Keratinocyte (primary cell): ENCODE measurements at regions not wholly inside any gene's neighbourhood (a gene's known extent, or its start where the extent isn't known, plus 50 kb on each side); places are given as distances from the start of the nearest gene placed in this dataset.
"Not testable (repeated sequence)": the region's sequence is repeated elsewhere in the genome, so short reads cannot be mapped to it uniquely, and the experiment has no call there.

ENCODE experiments used
- DNase-seq: peaks from one replicate; pipeline ENCODE4 v3.0.0-alpha.2; 2011; ENCODE audit warnings: low read depth, missing footprints, low spot score
- FAIRE-seq: peaks from 2 replicates; lab custom pipeline; 2011; peaks lifted over from hg19 to GRCh38; lab: Jason Lieb, UNC
- H2AFZ ChIP-seq: 2 replicates; pipeline ENCODE4 v1.6.0; 2012; ENCODE audit warnings: low read length, control low read depth, inconsistent platforms; ENCODE audit not compliant: control insufficient read depth
- H3K27ac ChIP-seq: 2 replicates; pipeline ENCODE4 v1.5.1; 2011; ENCODE audit warnings: low read length; ENCODE audit not compliant: control insufficient read depth, insufficient read depth
- H3K27me3 ChIP-seq: 3 replicates; pipeline ENCODE4 v1.6.0; 2011; ENCODE audit warnings: low read length; ENCODE audit not compliant: control insufficient read depth, insufficient read depth; ENCODE audit errors: extremely low read depth
- H3K36me3 ChIP-seq, 2 experiments: 2 replicates in 1 of 2; 3 replicates in 1 of 2; pipeline ENCODE4 v1.5.1; 2011; ENCODE audit warnings: low read length in 2 of 2, mild to moderate bottlenecking in 1 of 2; ENCODE audit not compliant: control insufficient read depth in 2 of 2, insufficient read depth in 2 of 2; ENCODE audit errors: extremely low read depth in 1 of 2
- H3K4me1 ChIP-seq: 3 replicates; pipeline ENCODE4 v1.5.1; 2011; ENCODE audit warnings: low read length; ENCODE audit not compliant: control insufficient read depth, insufficient read depth; ENCODE audit errors: extremely low read depth
- H3K4me2 ChIP-seq: 3 replicates; pipeline ENCODE4 v1.6.0; 2011; ENCODE audit warnings: low read depth, low read length; ENCODE audit not compliant: control insufficient read depth, insufficient read depth; ENCODE audit errors: extremely low read depth
- H3K4me3 ChIP-seq, 3 experiments: fragments of 200-600 bp in 1 of 3; sonication (generic) in 1 of 3; 2 replicates in 2 of 3; 3 replicates in 1 of 3; pipeline ENCODE4 v1.5.1; 2011 to 2016; ENCODE audit warnings: low read length in 3 of 3, mild to moderate bottlenecking in 3 of 3, control low read depth in 2 of 3, inconsistent platforms in 1 of 3, low read depth in 1 of 3, mixed read lengths in 1 of 3, mixed run types in 1 of 3, moderate library complexity in 1 of 3; ENCODE audit not compliant: control insufficient read depth in 2 of 3, insufficient read depth in 2 of 3; ENCODE audit errors: extremely low read depth in 1 of 3
- H3K79me2 ChIP-seq: 2 replicates; pipeline ENCODE4 v1.6.0; 2012; ENCODE audit warnings: low read length; ENCODE audit not compliant: control insufficient read depth, insufficient read depth
- H3K9ac ChIP-seq: 3 replicates; pipeline ENCODE4 v1.6.0; 2011; ENCODE audit warnings: low read length; ENCODE audit not compliant: control insufficient read depth, insufficient read depth; ENCODE audit errors: extremely low read depth
- H3K9me1 ChIP-seq: 3 replicates; pipeline ENCODE4 v1.6.0; 2011; ENCODE audit warnings: low read length; ENCODE audit not compliant: control insufficient read depth, insufficient read depth; ENCODE audit errors: extremely low read depth
- H3K9me3 ChIP-seq: 2 replicates; pipeline ENCODE4 v1.5.1; 2012; ENCODE audit warnings: low read depth, low read length; ENCODE audit not compliant: control insufficient read depth
- H4K20me1 ChIP-seq: 3 replicates; pipeline ENCODE4 v1.6.0; 2011; ENCODE audit warnings: low read length; ENCODE audit not compliant: control insufficient read depth, insufficient read depth; ENCODE audit errors: extremely low read depth
- CTCF ChIP-seq, 3 experiments: IDR thresholded peaks in 1 of 3; conservative IDR thresholded peaks in 1 of 3; optimal IDR thresholded peaks in 1 of 3; 2 replicates in 2 of 3; 3 replicates in 1 of 3; pipeline versions ENCODE3 to v1.5.1; 2011; ENCODE audit warnings: low read length in 3 of 3, mild to moderate bottlenecking in 3 of 3, moderate library complexity in 2 of 3, control low read depth in 1 of 3, inconsistent platforms in 1 of 3; ENCODE audit not compliant: insufficient read depth in 2 of 3; ENCODE audit errors: extremely low read depth in 1 of 3
- EZH2 ChIP-seq: IDR thresholded peaks from one replicate; pipeline ENCODE4 v1.6.1; 2012; ENCODE audit warnings: inconsistent platforms, mild to moderate bottlenecking, low read length, moderate library complexity
- dilution Hi-C: fragments of 300-500 bp; cut with MboI; formaldehyde crosslinking; loops from one replicate; pipeline ENCODE4 v1.7.0; 2020; ENCODE audit warnings: low sequenced_read_pairs; ENCODE audit not compliant: extremely low pct_ligation_motif_present

DNA sequence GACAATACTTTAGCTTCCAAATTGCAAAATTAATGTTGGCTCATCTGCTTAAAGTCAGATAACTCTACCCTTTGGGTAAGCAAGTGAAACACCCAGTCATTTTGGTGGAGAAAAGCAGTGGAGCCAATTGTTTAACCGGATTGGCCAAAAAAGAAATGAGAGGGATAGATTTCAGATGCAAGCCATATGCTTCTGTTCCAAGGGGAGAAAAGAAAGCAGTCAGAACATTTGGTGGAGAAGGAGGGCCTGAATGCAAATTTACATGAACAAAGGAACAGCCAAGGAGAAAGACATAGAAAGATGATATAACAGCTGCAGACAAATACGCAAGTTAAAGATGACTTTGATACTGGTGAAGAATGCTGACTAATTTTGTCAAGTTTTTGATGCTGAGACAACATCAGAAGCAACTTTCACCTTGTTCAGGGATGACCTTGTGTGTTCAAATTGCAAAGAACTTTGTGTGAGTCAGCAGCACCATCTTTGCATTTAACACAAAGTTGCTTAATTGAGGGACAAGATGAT lies 173.1 kb downstream of the TGFB2 start:
- Histone ChIP-seq H3K9me3 (no peaks in the 10 kb centered on the region), H3K9me1 (no peaks in the 10 kb centered on the region), H3K36me3 (no peaks in the 10 kb centered on the region), H3K4me2 (no peak overlapping the region), H3K79me2 (no peaks in the 10 kb centered on the region), H2AFZ (no peak overlapping the region), H4K20me1 (no peaks in the 10 kb centered on the region), H3K4me1 (peaks cover 7% of the 10 kb centered on the region), H3K4me3 (no peak overlapping the region), H3K9ac (no peak overlapping the region), H3K27ac (no peak overlapping the region), H3K27me3 (no peaks in the 10 kb centered on the region)
- dilution Hi-C loops, result no loop called here
- peak; percentile 57 for FAIRE-seq
- TF ChIP-seq CTCF (optimal IDR thresholded peaks at IDR 0.05 in 1 of 3, IDR thresholded peaks at IDR 0.05 in 1 of 3, conservative IDR thresholded peaks at IDR 0.05 in 1 of 3; ENCODE audit: extremely low read depth in 1 of 3, insufficient read depth in 2 of 3, low read length in 3 of 3) (no peak), EZH2 (no peak)
- DNase-seq, result no peak

- dilution Hi-C loops, H3K79me2 ChIP-seq, H3K9me3 ChIP-seq, H3K27me3 ChIP-seq, H3K9ac ChIP-seq, FAIRE-seq, H3K9me1 ChIP-seq, H3K4me3 ChIP-seq, H3K4me2 ChIP-seq, DNase-seq, H4K20me1 ChIP-seq, H2AFZ ChIP-seq, H3K27ac ChIP-seq, H3K36me3 ChIP-seq, H3K4me1 ChIP-seq: not testable (repeated sequence)
Observed at GRCh38 chr1:218520646-218521045, 175.5 kb downstream of the TGFB2 start.
